Sigmoid colon (tissue), 6 donors: ENCODE measurements at regions not wholly inside any gene's neighbourhood (a gene's known extent, or its start where the extent isn't known, plus 50 kb on each side); places are given as distances from the start of the nearest gene placed in this dataset.

Source experiments
- DNase-seq: peaks from one replicate; pipeline ENCODE4 v3.0.0-alpha.2; 2019
- H3K27ac ChIP-seq, 4 donors: fragments of 200-600 bp; sonication (generic); one replicate each; pipeline ENCODE4 v1.5.1; 2016 to 2019; ENCODE audit warnings: mild to moderate bottlenecking in 1 of 4
- H3K27me3 ChIP-seq, 3 donors: fragments of 200-600 bp; sonication (generic); one replicate each; pipeline ENCODE4 v1.5.1; 2019; ENCODE audit warnings: mild to moderate bottlenecking in 1 of 3
- H3K36me3 ChIP-seq, 4 donors: fragments of 200-600 bp; sonication (generic); one replicate each; pipeline ENCODE4 v1.5.1; 2016 to 2019
- H3K4me1 ChIP-seq, 4 donors: fragments of 200-600 bp; sonication (generic); one replicate each; pipeline ENCODE4 v1.5.1; 2017 to 2019
- H3K4me3 ChIP-seq, 4 donors: fragments of 200-600 bp; sonication (generic); one replicate each; pipeline ENCODE4 v1.5.1; 2017 to 2019; ENCODE audit warnings: mild to moderate bottlenecking in 2 of 4, moderate library complexity in 1 of 4
- H3K9me3 ChIP-seq, 4 donors: fragments of 200-600 bp in 3 of 4; sonication (generic) in 3 of 4; one replicate each; pipeline versions ENCODE4 v1.5.1 to v1.6.1; 2013 to 2019
- EP300 ChIP-seq, 4 donors: sonication (generic); formaldehyde crosslinking; IDR thresholded peaks; one replicate each; pipeline ENCODE4 v1.6.1; 2017; ENCODE audit warnings: antibody characterized with exemption in 4 of 4
- POLR2A ChIP-seq, 2 donors: fragments of 450-650 bp; IDR thresholded peaks; one replicate each; pipeline ENCODE4 v1.6.1; 2016; ENCODE audit warnings: antibody characterized with exemption in 2 of 2, mild to moderate bottlenecking in 2 of 2, moderate library complexity in 2 of 2
- POLR2AphosphoS5 ChIP-seq, 4 donors: sonication (generic); formaldehyde crosslinking; IDR thresholded peaks; one replicate each; pipeline ENCODE4 v1.6.1; 2017; ENCODE audit warnings: antibody characterized with exemption in 4 of 4
- WGBS, 2 donors: extraction: QIAGEN DNeasy Blood & Tissue Kit; methylation state at CpG; one replicate each; pipeline ENCODE4 v1.1.7; 2013; 5-methylcytosine and 5-hydroxymethylcytosine counted together
- intact Hi-C: fragments of 100-400 bp; cut with DNase I; formaldehyde crosslinking; loops from one replicate; pipeline ENCODE4 v1.15.1; 2023
- TF ChIP-seq, protein P1 (sequence below), 4 experiments: fragments of 450-650 bp in 3 of 4; fragments of 200-600 bp in 1 of 4; IDR thresholded peaks; one replicate each; pipeline ENCODE4 v1.5.1; 2016 to 2019; ENCODE audit warnings: antibody characterized with exemption in 4 of 4, mild to moderate bottlenecking in 3 of 4, moderate library complexity in 2 of 4
- donor health status: healthy with polysubstance abuse.
- donor health status: healthy.

GRCh38 chr5:74143721-74144330 is 496.7 kb downstream of the ENC1 start:
- Histone ChIP-seq H3K27ac (no peak overlapping the region), H3K4me3 (no peak overlapping the region), H3K9me3 (no peaks in the 10 kb centered on the region), H3K36me3 (no peaks in the 10 kb centered on the region), H3K27me3 (no peaks in the 10 kb centered on the region), H3K4me1 (peaks cover 0 to 22% (median 4%) of the 10 kb centered on the region in 4 donors)
- intact Hi-C loops = no loop called here
- no peak for DNase-seq
- 64 to 79% methylated on average over 16 of the region's 16 CpGs for WGBS, 2 donors
- no peak for TF ChIP-seq EP300 (IDR thresholded peaks at IDR 0.05)
- TF ChIP-seq POLR2AphosphoS5 (IDR thresholded peaks at IDR 0.05) = no peak
- no peak for TF ChIP-seq POLR2A (IDR thresholded peaks at IDR 0.05)
- TF ChIP-seq, protein P1, sequence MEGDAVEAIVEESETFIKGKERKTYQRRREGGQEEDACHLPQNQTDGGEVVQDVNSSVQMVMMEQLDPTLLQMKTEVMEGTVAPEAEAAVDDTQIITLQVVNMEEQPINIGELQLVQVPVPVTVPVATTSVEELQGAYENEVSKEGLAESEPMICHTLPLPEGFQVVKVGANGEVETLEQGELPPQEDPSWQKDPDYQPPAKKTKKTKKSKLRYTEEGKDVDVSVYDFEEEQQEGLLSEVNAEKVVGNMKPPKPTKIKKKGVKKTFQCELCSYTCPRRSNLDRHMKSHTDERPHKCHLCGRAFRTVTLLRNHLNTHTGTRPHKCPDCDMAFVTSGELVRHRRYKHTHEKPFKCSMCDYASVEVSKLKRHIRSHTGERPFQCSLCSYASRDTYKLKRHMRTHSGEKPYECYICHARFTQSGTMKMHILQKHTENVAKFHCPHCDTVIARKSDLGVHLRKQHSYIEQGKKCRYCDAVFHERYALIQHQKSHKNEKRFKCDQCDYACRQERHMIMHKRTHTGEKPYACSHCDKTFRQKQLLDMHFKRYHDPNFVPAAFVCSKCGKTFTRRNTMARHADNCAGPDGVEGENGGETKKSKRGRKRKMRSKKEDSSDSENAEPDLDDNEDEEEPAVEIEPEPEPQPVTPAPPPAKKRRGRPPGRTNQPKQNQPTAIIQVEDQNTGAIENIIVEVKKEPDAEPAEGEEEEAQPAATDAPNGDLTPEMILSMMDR (IDR thresholded peaks at IDR 0.05) = no peak

GRCh38 chr5:74143151-74143550 is 497.4 kb downstream of the ENC1 start:
- WGBS, 2 donors = 14 to 53% methylated on average over 3 of the region's 3 CpGs
- Histone ChIP-seq H3K9me3 (no peaks in the 10 kb centered on the region), H3K4me3 (no peak overlapping the region), H3K27ac (no peak overlapping the region), H3K27me3 (no peaks in the 10 kb centered on the region), H3K36me3 (no peaks in the 10 kb centered on the region), H3K4me1 (peaks cover 0 to 16% (median 4%) of the 10 kb centered on the region in 4 donors)
- DNase-seq = no peak
- intact Hi-C loops = no loop called here
- no peak for TF ChIP-seq POLR2A (IDR thresholded peaks at IDR 0.05)
- TF ChIP-seq, protein P1 (IDR thresholded peaks at IDR 0.05) = no peak
- TF ChIP-seq POLR2AphosphoS5 (IDR thresholded peaks at IDR 0.05) = no peak
- no peak for TF ChIP-seq EP300 (IDR thresholded peaks at IDR 0.05)

GRCh38 chr5:74141053-74141452 is 499.5 kb downstream of the ENC1 start:
- H3K27me3 ChIP-seq = no peaks in the 10 kb centered on the region
- no peak overlapping the region for H3K27ac ChIP-seq
- H3K36me3 ChIP-seq = no peaks in the 10 kb centered on the region
- no peak for TF ChIP-seq POLR2A (IDR thresholded peaks at IDR 0.05)
- TF ChIP-seq POLR2AphosphoS5 (IDR thresholded peaks at IDR 0.05) = no peak
- TF ChIP-seq EP300 (IDR thresholded peaks at IDR 0.05) = no peak
- TF ChIP-seq, protein P1 (IDR thresholded peaks at IDR 0.05) = no peak
- H3K9me3 ChIP-seq = no peaks in the 10 kb centered on the region
- intact Hi-C loops = no loop called here
- WGBS, 2 donors = 85 to 89% methylated on average over 4 of the region's 4 CpGs
- H3K4me1 ChIP-seq = peaks cover 0 to 26% (median 9%) of the 10 kb centered on the region in 4 donors
- DNase-seq = no peak
- no peak overlapping the region for H3K4me3 ChIP-seq

- no peak for DNase-seq
- Histone ChIP-seq H3K4me3 (no peak overlapping the region), H3K27ac (no peak overlapping the region), H3K36me3 (no peaks in the 10 kb centered on the region), H3K27me3 (no peaks in the 10 kb centered on the region), H3K4me1 (peaks cover 0 to 28% (median 9%) of the 10 kb centered on the region in 4 donors), H3K9me3 (no peaks in the 10 kb centered on the region)
- intact Hi-C loops = no loop called here
- TF ChIP-seq, protein P1 (IDR thresholded peaks at IDR 0.05) = no peak
- TF ChIP-seq EP300 (IDR thresholded peaks at IDR 0.05) (no peak), POLR2A (IDR thresholded peaks at IDR 0.05) (no peak), POLR2AphosphoS5 (IDR thresholded peaks at IDR 0.05) (no peak)
- WGBS, 2 donors = 76 to 88% methylated on average over 3 of the region's 3 CpGs
Observed at GRCh38 chr5:74140409-74140808, 500.1 kb downstream of the ENC1 start.

DNA sequence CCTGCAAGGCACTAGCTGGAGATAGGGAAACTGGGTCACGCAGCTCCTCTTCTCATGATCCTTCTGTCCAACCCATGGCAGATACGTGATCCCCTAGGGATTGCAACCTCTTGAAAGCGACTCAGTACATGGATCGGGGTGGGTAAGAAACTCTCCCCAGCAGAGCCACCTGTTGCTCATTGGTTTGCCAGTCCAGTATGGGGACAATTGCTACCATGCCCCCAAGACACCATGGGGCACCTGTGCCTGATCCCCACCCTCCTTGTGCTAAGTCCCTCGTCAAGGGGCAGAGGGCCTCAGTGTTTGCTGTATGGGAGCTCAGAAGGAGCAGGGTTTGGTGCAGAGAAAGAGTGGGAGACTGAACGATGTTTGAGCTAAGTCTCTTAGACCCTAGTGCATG is 500.9 kb downstream of the ENC1 start:
- no peak for DNase-seq
- intact Hi-C loops = no loop called here
- Histone ChIP-seq H3K27me3 (no peaks in the 10 kb centered on the region), H3K4me3 (no peak overlapping the region), H3K4me1 (peaks cover 0 to 28% (median 9%) of the 10 kb centered on the region in 4 donors), H3K36me3 (no peaks in the 10 kb centered on the region), H3K9me3 (no peaks in the 10 kb centered on the region), H3K27ac (no peak overlapping the region)
- TF ChIP-seq EP300 (IDR thresholded peaks at IDR 0.05) (no peak), POLR2A (IDR thresholded peaks at IDR 0.05) (no peak), POLR2AphosphoS5 (IDR thresholded peaks at IDR 0.05) (no peak)
- TF ChIP-seq, protein P1 (IDR thresholded peaks at IDR 0.05) = no peak
- 94 to 95% methylated on average over 6 of the region's 6 CpGs for WGBS, 2 donors
